Body of pancreas (tissue), 4 donors: ENCODE measurements at regions not wholly inside any gene's neighbourhood (a gene's known extent, or its start where the extent isn't known, plus 50 kb on each side); places are given as distances from the start of the nearest gene placed in this dataset.

Experiments
- POLR2A ChIP-seq, 3 donors: fragments of 450-650 bp; IDR thresholded peaks; one replicate each; pipeline ENCODE4 v1.6.1; 2016; ENCODE audit warnings: antibody characterized with exemption in 3 of 3, mild to moderate bottlenecking in 2 of 3
- TF ChIP-seq, protein P1 (sequence below), 7 experiments: fragments of 450-650 bp in 4 of 7; fragments of 200-600 bp in 3 of 7; sonication (generic) in 3 of 7; IDR thresholded peaks; one replicate each; pipeline ENCODE4 v1.5.1; 2016 to 2019; ENCODE audit warnings: antibody characterized with exemption in 7 of 7

GRCh38 chr9:31894008-31894407 lies 490.4 kb upstream of the ACO1 start:
- TF ChIP-seq, protein P1, sequence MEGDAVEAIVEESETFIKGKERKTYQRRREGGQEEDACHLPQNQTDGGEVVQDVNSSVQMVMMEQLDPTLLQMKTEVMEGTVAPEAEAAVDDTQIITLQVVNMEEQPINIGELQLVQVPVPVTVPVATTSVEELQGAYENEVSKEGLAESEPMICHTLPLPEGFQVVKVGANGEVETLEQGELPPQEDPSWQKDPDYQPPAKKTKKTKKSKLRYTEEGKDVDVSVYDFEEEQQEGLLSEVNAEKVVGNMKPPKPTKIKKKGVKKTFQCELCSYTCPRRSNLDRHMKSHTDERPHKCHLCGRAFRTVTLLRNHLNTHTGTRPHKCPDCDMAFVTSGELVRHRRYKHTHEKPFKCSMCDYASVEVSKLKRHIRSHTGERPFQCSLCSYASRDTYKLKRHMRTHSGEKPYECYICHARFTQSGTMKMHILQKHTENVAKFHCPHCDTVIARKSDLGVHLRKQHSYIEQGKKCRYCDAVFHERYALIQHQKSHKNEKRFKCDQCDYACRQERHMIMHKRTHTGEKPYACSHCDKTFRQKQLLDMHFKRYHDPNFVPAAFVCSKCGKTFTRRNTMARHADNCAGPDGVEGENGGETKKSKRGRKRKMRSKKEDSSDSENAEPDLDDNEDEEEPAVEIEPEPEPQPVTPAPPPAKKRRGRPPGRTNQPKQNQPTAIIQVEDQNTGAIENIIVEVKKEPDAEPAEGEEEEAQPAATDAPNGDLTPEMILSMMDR (IDR thresholded peaks at IDR 0.05) = no peak
- no peak for TF ChIP-seq POLR2A (IDR thresholded peaks at IDR 0.05)
